ENCODE measurements at regions not wholly inside any gene's neighbourhood (a gene's known extent, or its start where the extent isn't known, plus 50 kb on each side); places are given as distances from the start of the nearest gene placed in this dataset.

DNA sequence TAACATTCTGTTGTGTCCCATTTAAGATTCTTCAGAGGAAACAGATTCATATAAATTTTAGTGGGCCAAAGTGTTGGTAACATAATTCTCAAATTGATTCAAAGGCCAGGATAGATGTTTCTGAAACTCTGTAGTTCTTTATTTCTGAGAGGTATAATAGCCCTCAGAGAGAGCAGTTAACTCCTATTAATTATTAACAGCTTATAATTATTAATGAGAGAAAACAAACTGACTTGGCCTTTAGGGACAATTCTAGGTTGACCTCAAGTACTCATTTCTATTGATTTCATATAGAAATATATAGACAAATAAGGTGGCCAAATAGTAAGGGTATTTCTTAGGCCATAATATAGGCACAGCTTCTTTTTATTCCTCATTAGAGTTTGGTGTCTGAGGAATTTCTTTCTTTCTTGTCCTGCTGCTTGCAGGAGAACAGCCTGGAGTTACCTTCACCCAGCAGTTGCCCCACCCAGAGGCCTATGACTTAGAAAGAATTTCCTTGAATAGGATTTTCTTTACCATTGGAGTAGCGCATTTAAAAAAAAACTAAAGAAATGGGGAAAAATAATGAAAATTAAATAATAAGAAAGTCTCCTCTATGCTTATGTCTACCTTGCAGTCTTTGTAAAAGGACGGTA lies 1430.1 kb upstream of the SPRY2 start:
- no peak for ATAC-seq
- intact Hi-C loops (cut with DNase I), result no loop called here
- Histone ChIP-seq H3K4me1 (no peaks in the 10 kb centered on the region), H3K9me3 (no peaks in the 10 kb centered on the region), H3K36me3 (ENCODE audit: insufficient read depth in 1 of 2, low read depth in 1 of 2) (no peaks in the 10 kb centered on the region), H3K27me3 (ENCODE audit: insufficient read depth in 3 of 3, low read length in 2 of 3) (no peaks in the 10 kb centered on the region), H3K4me3 (no peak overlapping the region), H3K27ac (no peak overlapping the region)
- TF ChIP-seq, protein P1, sequence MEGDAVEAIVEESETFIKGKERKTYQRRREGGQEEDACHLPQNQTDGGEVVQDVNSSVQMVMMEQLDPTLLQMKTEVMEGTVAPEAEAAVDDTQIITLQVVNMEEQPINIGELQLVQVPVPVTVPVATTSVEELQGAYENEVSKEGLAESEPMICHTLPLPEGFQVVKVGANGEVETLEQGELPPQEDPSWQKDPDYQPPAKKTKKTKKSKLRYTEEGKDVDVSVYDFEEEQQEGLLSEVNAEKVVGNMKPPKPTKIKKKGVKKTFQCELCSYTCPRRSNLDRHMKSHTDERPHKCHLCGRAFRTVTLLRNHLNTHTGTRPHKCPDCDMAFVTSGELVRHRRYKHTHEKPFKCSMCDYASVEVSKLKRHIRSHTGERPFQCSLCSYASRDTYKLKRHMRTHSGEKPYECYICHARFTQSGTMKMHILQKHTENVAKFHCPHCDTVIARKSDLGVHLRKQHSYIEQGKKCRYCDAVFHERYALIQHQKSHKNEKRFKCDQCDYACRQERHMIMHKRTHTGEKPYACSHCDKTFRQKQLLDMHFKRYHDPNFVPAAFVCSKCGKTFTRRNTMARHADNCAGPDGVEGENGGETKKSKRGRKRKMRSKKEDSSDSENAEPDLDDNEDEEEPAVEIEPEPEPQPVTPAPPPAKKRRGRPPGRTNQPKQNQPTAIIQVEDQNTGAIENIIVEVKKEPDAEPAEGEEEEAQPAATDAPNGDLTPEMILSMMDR (IDR thresholded peaks at IDR 0.05), result no peak
- WGBS, 3 donors, result 83 to 87% (median 84%) methylated on average over 2 of the region's 2 CpGs
- no peak for DNase-seq

DNA sequence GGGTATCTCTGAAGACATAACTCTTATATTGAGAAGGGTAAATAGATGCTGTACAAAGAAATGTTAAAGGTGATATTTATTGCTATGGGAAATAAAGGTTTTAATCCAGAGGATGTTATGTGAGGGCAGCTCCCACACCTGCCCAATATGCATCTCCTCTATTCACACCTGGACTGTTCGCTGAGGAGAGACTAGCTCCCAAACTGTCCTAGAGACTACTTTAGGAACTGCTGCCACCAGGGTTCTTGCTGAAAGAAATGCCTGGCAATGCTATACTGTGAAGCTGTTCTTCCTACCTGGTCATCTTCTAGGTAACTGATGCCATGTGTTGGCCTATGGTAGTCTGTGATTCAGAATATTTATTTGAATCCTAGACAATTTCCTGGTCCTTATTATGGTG lies 1421.5 kb upstream of the SPRY2 start:
- 50 to 78% (median 71%) methylated on average over 1 of the region's 1 CpG for WGBS, 3 donors
- DNase-seq (no peak), ATAC-seq (no peak)
- H3K27ac ChIP-seq, result no peak overlapping the region
- no peak overlapping the region for H3K4me3 ChIP-seq
- no peaks in the 10 kb centered on the region for H3K27me3 ChIP-seq (ENCODE audit: insufficient read depth in 3 of 3, low read length in 2 of 3)
- H3K9me3 ChIP-seq, result no peaks in the 10 kb centered on the region
- intact Hi-C loops (cut with DNase I), result no loop called here
- no peaks in the 10 kb centered on the region for H3K36me3 ChIP-seq (ENCODE audit: insufficient read depth in 1 of 2, low read depth in 1 of 2)
- no peaks in the 10 kb centered on the region for H3K4me1 ChIP-seq
- TF ChIP-seq, protein P1 (IDR thresholded peaks at IDR 0.05), result no peak

DNA sequence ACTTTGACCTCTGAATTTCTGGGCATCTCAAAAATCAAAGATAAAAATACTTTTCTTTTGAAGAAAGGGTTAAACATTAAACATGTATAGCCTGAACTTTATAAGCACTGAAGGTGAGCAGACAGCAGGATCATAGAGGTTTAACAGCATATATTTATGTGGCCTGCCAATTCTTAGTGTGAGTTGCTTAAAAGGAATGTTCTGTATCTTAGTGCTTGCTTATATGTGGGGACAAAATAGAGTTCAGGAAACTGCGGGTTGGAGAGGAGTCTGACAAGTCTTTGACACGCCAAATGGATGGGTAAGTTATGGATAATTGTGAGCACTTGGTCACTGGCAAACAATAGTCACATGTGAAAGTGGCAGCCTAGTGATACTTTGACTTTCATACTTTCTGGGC lies 1419.4 kb upstream of the SPRY2 start:
- no peak overlapping the region for H3K4me3 ChIP-seq
- H3K4me1 ChIP-seq, result no peaks in the 10 kb centered on the region
- intact Hi-C loops (cut with DNase I), result no loop called here
- H3K36me3 ChIP-seq (ENCODE audit: insufficient read depth in 1 of 2, low read depth in 1 of 2), result no peaks in the 10 kb centered on the region
- H3K27ac ChIP-seq, result no peak overlapping the region
- DNase-seq (no peak), ATAC-seq (no peak)
- WGBS, 3 donors, result 82 to 90% (median 83%) methylated on average over 2 of the region's 2 CpGs
- no peaks in the 10 kb centered on the region for H3K27me3 ChIP-seq (ENCODE audit: insufficient read depth in 3 of 3, low read length in 2 of 3)
- TF ChIP-seq, protein P1 (IDR thresholded peaks at IDR 0.05), result no peak
- no peaks in the 10 kb centered on the region for H3K9me3 ChIP-seq

DNA sequence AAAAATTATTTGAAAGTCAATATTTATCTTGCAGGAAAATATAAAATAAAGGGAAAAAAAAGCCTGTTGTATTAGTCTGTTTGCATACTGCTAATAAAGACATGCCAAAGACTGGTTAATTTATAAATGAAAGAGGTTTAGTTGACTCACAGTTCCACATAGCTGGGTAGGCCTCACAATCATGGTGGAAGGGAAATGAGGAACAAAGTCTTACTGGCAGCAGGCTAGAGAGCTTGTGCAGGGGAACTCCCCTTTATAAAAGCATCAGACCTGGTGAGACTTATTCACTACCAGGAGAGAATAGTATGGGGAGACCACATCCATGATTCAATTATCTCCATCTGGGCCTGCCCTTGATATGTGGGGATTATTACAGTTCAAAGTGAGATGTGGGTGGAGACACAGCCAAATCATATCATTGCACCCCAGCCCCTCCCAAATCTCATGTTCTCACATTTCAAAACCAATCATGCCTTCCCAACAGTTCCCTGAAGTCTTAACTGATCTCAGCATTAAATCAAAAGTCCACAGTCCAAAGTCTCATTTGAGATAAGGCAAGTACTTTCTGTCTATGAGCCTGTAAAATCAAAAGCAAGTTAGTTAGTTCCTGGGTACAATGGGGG lies 1416.5 kb upstream of the SPRY2 start:
- H3K4me3 ChIP-seq, result no peak overlapping the region
- DNase-seq (no peak), ATAC-seq (no peak)
- intact Hi-C loops (cut with DNase I), result no loop called here
- H3K4me1 ChIP-seq, result no peaks in the 10 kb centered on the region
- TF ChIP-seq, protein P1 (IDR thresholded peaks at IDR 0.05), result no peak
- no peak overlapping the region for H3K27ac ChIP-seq
- H3K9me3 ChIP-seq, result no peaks in the 10 kb centered on the region
- no peaks in the 10 kb centered on the region for H3K36me3 ChIP-seq (ENCODE audit: insufficient read depth in 1 of 2, low read depth in 1 of 2)
- no peaks in the 10 kb centered on the region for H3K27me3 ChIP-seq (ENCODE audit: insufficient read depth in 3 of 3, low read length in 2 of 3)

DNA sequence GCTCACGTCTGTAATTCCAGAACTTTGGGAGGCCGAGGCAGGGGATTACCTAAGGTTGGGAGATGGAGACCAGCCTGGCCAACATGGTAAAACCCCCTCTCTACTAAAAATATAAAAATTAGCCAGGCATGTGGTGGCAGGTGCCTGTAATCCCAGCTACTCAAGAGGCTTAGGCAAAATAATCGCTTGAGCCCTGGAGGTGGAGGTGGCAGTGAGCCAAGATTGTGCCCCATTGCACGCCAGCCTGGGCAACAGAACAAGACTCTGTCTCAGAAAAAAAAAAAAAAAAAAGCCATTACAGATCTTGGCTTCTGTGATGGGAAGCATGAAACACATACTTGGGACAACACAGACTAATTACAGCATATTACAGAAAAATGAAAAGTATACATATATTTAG lies 1404.5 kb upstream of the SPRY2 start:
- H3K9me3 ChIP-seq, result no peaks in the 10 kb centered on the region
- H3K4me1 ChIP-seq, result no peaks in the 10 kb centered on the region
- no peaks in the 10 kb centered on the region for H3K27me3 ChIP-seq (ENCODE audit: insufficient read depth in 3 of 3, low read length in 2 of 3)
- H3K27ac ChIP-seq, result no peak overlapping the region
- no peak overlapping the region for H3K4me3 ChIP-seq
- TF ChIP-seq, protein P1 (IDR thresholded peaks at IDR 0.05), result no peak
- no peak for DNase-seq
- ATAC-seq, result no peak
- intact Hi-C loops (cut with DNase I), result no loop called here
- WGBS, 3 donors, result 21 to 38% (median 28%) methylated on average over 4 of the region's 4 CpGs
- H3K36me3 ChIP-seq (ENCODE audit: insufficient read depth in 1 of 2, low read depth in 1 of 2), result no peaks in the 10 kb centered on the region
